Astrocyte (in vitro differentiated cells and primary cell): ENCODE measurements at regions not wholly inside any gene's neighbourhood (a gene's known extent, or its start where the extent isn't known, plus 50 kb on each side); places are given as distances from the start of the nearest gene placed in this dataset.

Source experiments
- EZH2 ChIP-seq: IDR thresholded peaks from 2 replicates; pipeline ENCODE4 v1.6.1; 2012; ENCODE audit warnings: mild to moderate bottlenecking, low read length, inconsistent platforms; ENCODE audit not compliant: insufficient read depth
- TF ChIP-seq, protein P1 (sequence below): IDR thresholded peaks from 2 replicates; pipeline ENCODE4 v1.5.1; 2011; ENCODE audit warnings: low read depth, mild to moderate bottlenecking, inconsistent platforms, low read length, moderate library complexity; ENCODE audit not compliant: insufficient read depth

DNA sequence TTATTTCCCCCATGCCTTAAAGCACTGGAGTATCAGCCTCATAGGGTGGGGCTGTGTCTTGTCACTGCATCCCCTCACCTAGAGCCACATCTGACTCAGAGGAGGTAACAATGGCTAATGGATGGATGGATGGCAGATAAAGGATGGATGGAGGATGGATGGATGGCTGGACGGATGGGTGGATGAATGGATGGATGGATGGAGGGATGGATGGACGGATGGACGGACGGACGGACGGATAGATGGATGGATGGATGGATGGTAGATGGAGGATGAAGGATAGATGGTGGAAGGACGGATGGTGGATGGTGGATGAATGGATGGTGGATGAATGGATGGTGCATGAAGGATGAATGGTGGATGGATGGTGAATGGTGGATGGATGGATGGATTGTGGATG lies 77.2 kb downstream of the PDGFA start:
- TF ChIP-seq, protein P1, sequence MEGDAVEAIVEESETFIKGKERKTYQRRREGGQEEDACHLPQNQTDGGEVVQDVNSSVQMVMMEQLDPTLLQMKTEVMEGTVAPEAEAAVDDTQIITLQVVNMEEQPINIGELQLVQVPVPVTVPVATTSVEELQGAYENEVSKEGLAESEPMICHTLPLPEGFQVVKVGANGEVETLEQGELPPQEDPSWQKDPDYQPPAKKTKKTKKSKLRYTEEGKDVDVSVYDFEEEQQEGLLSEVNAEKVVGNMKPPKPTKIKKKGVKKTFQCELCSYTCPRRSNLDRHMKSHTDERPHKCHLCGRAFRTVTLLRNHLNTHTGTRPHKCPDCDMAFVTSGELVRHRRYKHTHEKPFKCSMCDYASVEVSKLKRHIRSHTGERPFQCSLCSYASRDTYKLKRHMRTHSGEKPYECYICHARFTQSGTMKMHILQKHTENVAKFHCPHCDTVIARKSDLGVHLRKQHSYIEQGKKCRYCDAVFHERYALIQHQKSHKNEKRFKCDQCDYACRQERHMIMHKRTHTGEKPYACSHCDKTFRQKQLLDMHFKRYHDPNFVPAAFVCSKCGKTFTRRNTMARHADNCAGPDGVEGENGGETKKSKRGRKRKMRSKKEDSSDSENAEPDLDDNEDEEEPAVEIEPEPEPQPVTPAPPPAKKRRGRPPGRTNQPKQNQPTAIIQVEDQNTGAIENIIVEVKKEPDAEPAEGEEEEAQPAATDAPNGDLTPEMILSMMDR, result no peak
- TF ChIP-seq EZH2, result no peak
